ENCODE measurements at regions not wholly inside any gene's neighbourhood (a gene's known extent, or its start where the extent isn't known, plus 50 kb on each side); places are given as distances from the start of the nearest gene placed in this dataset.
"Not testable (repeated sequence)": the region's sequence is repeated elsewhere in the genome, so short reads cannot be mapped to it uniquely, and the experiment has no call there.

DNA sequence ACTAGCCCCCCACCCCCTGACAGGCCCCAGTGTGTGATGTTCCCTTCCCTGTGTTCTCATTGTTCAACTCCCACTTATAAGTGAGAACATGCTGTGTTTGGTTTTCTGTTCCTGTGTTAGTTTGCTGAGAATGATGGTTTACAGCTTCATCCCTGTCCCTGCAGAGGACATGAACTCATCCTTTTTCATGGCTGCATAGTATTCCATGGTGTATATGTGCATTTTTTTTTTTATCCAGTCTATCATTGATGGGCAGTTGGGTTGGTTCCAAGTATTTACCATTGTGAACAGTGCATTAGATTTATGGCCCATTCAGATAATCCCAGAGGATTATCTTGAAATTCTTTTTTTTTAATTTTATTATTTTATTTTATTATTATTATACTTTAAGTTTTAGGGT, 872.5 kb upstream of the ARRDC3 start:
- H3K9me3 ChIP-seq (ENCODE audit: control insufficient read depth, low read length); H2BK120ac ChIP-seq (ENCODE audit: low read depth, low read length); H3K36me3 ChIP-seq (ENCODE audit: control insufficient read depth in 1 of 2, insufficient read depth in 2 of 2, low read depth in 1 of 2, low read length in 2 of 2); H3K4me3 ChIP-seq (ENCODE audit: insufficient read depth in 1 of 2, low read depth in 1 of 2, low read length in 2 of 2); H3K27me3 ChIP-seq (ENCODE audit: control insufficient read depth in 1 of 2, insufficient read depth in 1 of 2, low read length in 2 of 2); H3K79me1 ChIP-seq (replicated peaks; ENCODE audit: low read length, poor library complexity, severe bottlenecking); H2BK12ac ChIP-seq (ENCODE audit: low read length in 2 of 2); H3K18ac ChIP-seq (ENCODE audit: low read depth in 1 of 2, low read length in 2 of 2); DNase-seq; H3K27ac ChIP-seq (ENCODE audit: low read length, poor library complexity, severe bottlenecking); H2BK5ac ChIP-seq (ENCODE audit: low read depth, low read length, poor library complexity, severe bottlenecking); H3K23ac ChIP-seq (ENCODE audit: low read length in 2 of 2); H4K91ac ChIP-seq (ENCODE audit: low read length); H2AFZ ChIP-seq (ENCODE audit: low read depth, low read length); H4K8ac ChIP-seq (ENCODE audit: low read length); H3K4me2 ChIP-seq (ENCODE audit: low read length, poor library complexity, severe bottlenecking); H2AK5ac ChIP-seq (ENCODE audit: low read length, severe bottlenecking); H3K4ac ChIP-seq (ENCODE audit: low read depth in 1 of 2, low read length in 2 of 2); H3K9ac ChIP-seq (ENCODE audit: low read length); H3K14ac ChIP-seq (ENCODE audit: low read length in 2 of 2); H3K4me1 ChIP-seq (ENCODE audit: control insufficient read depth, insufficient read depth, low read depth, low read length); H2BK15ac ChIP-seq (ENCODE audit: low read depth, poor library complexity, severe bottlenecking): not testable (repeated sequence)

DNA sequence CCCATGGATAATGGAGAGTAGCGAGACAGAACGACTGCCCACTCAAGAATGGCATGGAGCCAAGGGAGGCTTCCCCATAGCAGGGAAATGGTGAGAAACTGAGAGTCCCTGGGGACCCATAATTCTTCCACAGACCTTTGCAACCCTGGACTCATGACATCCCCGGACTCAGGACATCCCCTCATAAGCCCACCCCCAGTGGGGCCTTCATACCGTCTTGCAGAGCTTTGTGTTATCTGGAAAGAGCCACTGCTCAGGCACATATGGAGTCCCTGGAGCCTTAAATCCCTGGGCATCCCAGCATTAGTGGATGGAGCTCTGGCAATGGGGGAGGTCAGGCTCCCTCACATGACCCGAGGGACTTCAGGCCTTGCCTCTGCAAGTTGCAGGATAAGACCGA, 865.4 kb upstream of the ARRDC3 start:
- Histone ChIP-seq H3K14ac (ENCODE audit: low read length in 2 of 2) (no peak overlapping the region), H3K36me3 (ENCODE audit: control insufficient read depth in 1 of 2, insufficient read depth in 2 of 2, low read depth in 1 of 2, low read length in 2 of 2) (no peaks in the 10 kb centered on the region), H3K23ac (ENCODE audit: low read length in 2 of 2) (no peak overlapping the region), H4K8ac (ENCODE audit: low read length) (no peak overlapping the region), H3K4me2 (ENCODE audit: low read length, poor library complexity, severe bottlenecking) (no peak overlapping the region), H3K18ac (ENCODE audit: low read depth in 1 of 2, low read length in 2 of 2) (no peak overlapping the region), H3K4me1 (ENCODE audit: control insufficient read depth, insufficient read depth, low read depth, low read length) (no peaks in the 10 kb centered on the region), H4K91ac (ENCODE audit: low read length) (no peak overlapping the region), H2BK12ac (ENCODE audit: low read length in 2 of 2) (no peak overlapping the region), H2BK15ac (ENCODE audit: low read depth, poor library complexity, severe bottlenecking) (no peak overlapping the region), H3K27ac (ENCODE audit: low read length, poor library complexity, severe bottlenecking) (no peak overlapping the region), H3K9ac (ENCODE audit: low read length) (no peak overlapping the region), H3K9me3 (ENCODE audit: control insufficient read depth, low read length) (peaks cover 14% of the 10 kb centered on the region), H3K4ac (ENCODE audit: low read depth in 1 of 2, low read length in 2 of 2) (no peak overlapping the region), H2AFZ (ENCODE audit: low read depth, low read length) (no peak overlapping the region), H2AK5ac (ENCODE audit: low read length, severe bottlenecking) (no peak overlapping the region), H2BK120ac (ENCODE audit: low read depth, low read length) (no peak overlapping the region), H3K27me3 (ENCODE audit: control insufficient read depth in 1 of 2, insufficient read depth in 1 of 2, low read length in 2 of 2) (no peaks in the 10 kb centered on the region), H3K79me1 (replicated peaks; ENCODE audit: low read length, poor library complexity, severe bottlenecking) (no peaks in the 10 kb centered on the region), H2BK5ac (ENCODE audit: low read depth, low read length, poor library complexity, severe bottlenecking) (no peak overlapping the region), H3K4me3 (ENCODE audit: insufficient read depth in 1 of 2, low read depth in 1 of 2, low read length in 2 of 2) (no peak overlapping the region)
- DNase-seq, result no peak
- WGBS, result 81% methylated on average over 6 of the region's 6 CpGs

DNA sequence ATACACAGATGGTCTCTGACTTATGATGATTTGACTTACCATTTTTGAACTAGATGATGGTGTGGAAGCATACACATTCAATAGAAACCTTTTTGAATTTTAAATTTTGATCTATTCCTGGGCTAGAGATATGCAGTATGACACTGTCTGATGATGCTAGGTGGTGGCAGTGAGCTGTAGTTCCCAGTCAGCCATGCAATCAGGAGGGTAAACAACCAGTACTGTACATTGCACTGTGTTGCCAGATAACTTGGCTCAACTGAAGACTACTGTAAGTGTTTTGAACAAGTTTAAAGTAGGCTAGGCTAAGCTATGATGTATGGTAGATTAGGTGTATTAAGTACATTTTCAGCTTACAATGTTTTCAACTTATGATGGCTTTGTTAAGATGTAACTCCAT, 859.1 kb upstream of the ARRDC3 start:
- no peak overlapping the region for H2AFZ ChIP-seq (ENCODE audit: low read depth, low read length)
- no peak overlapping the region for H2AK5ac ChIP-seq (ENCODE audit: low read length, severe bottlenecking)
- H3K27me3 ChIP-seq (ENCODE audit: control insufficient read depth in 1 of 2, insufficient read depth in 1 of 2, low read length in 2 of 2), result no peaks in the 10 kb centered on the region
- H3K9me3 ChIP-seq (ENCODE audit: control insufficient read depth, low read length), result no peaks in the 10 kb centered on the region
- H2BK15ac ChIP-seq (ENCODE audit: low read depth, poor library complexity, severe bottlenecking), result no peak overlapping the region
- H2BK5ac ChIP-seq (ENCODE audit: low read depth, low read length, poor library complexity, severe bottlenecking), result no peak overlapping the region
- H3K23ac ChIP-seq (ENCODE audit: low read length in 2 of 2), result no peak overlapping the region
- no peak overlapping the region for H2BK12ac ChIP-seq (ENCODE audit: low read length in 2 of 2)
- no peak overlapping the region for H4K91ac ChIP-seq (ENCODE audit: low read length)
- peaks cover 2% of the 10 kb centered on the region for H3K4me1 ChIP-seq (ENCODE audit: control insufficient read depth, insufficient read depth, low read depth, low read length)
- no peak overlapping the region for H3K27ac ChIP-seq (ENCODE audit: low read length, poor library complexity, severe bottlenecking)
- H3K9ac ChIP-seq (ENCODE audit: low read length), result no peak overlapping the region
- H4K8ac ChIP-seq (ENCODE audit: low read length), result no peak overlapping the region
- H2BK120ac ChIP-seq (ENCODE audit: low read depth, low read length), result no peak overlapping the region
- no peak overlapping the region for H3K4me3 ChIP-seq (ENCODE audit: insufficient read depth in 1 of 2, low read depth in 1 of 2, low read length in 2 of 2)
- H3K36me3 ChIP-seq (ENCODE audit: control insufficient read depth in 1 of 2, insufficient read depth in 2 of 2, low read depth in 1 of 2, low read length in 2 of 2), result no peaks in the 10 kb centered on the region
- H3K18ac ChIP-seq (ENCODE audit: low read depth in 1 of 2, low read length in 2 of 2), result no peak overlapping the region
- DNase-seq, result no peak
- H3K14ac ChIP-seq (ENCODE audit: low read length in 2 of 2), result no peak overlapping the region
- no peak overlapping the region for H3K4ac ChIP-seq (ENCODE audit: low read depth in 1 of 2, low read length in 2 of 2)
- no peak overlapping the region for H3K4me2 ChIP-seq (ENCODE audit: low read length, poor library complexity, severe bottlenecking)
- H3K79me1 ChIP-seq (replicated peaks; ENCODE audit: low read length, poor library complexity, severe bottlenecking), result no peaks in the 10 kb centered on the region

DNA sequence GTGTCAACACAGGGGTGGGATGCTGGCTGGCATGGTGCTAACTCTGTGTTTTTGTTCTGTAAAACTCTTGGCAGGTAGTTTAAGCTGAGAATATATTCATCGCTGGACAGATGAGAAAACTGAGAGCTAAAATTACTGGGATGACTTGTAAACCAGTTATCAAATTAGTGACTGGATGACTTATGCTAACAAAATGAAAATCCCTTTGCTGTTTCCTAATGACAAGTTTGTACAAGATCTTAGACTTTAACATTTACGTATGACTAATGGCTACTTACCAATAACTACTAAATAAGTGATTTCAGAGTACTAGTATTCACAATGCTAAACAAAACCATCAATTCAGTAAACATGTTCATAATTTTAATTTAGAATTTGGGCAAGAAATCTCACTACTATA, 854.8 kb upstream of the ARRDC3 start:
- no peaks in the 10 kb centered on the region for H3K36me3 ChIP-seq (ENCODE audit: control insufficient read depth in 1 of 2, insufficient read depth in 2 of 2, low read depth in 1 of 2, low read length in 2 of 2)
- no peak overlapping the region for H2BK12ac ChIP-seq (ENCODE audit: low read length in 2 of 2)
- no peak overlapping the region for H3K14ac ChIP-seq (ENCODE audit: low read length in 2 of 2)
- WGBS, result 100% methylated on average over 2 of the region's 2 CpGs
- no peak overlapping the region for H3K4me2 ChIP-seq (ENCODE audit: low read length, poor library complexity, severe bottlenecking)
- no peak overlapping the region for H3K23ac ChIP-seq (ENCODE audit: low read length in 2 of 2)
- H2AK5ac ChIP-seq (ENCODE audit: low read length, severe bottlenecking), result no peak overlapping the region
- no peaks in the 10 kb centered on the region for H3K79me1 ChIP-seq (replicated peaks; ENCODE audit: low read length, poor library complexity, severe bottlenecking)
- no peak overlapping the region for H4K91ac ChIP-seq (ENCODE audit: low read length)
- no peaks in the 10 kb centered on the region for H3K27me3 ChIP-seq (ENCODE audit: control insufficient read depth in 1 of 2, insufficient read depth in 1 of 2, low read length in 2 of 2)
- H2BK120ac ChIP-seq (ENCODE audit: low read depth, low read length), result no peak overlapping the region
- H3K4me1 ChIP-seq (ENCODE audit: control insufficient read depth, insufficient read depth, low read depth, low read length), result peaks cover 2% of the 10 kb centered on the region
- no peaks in the 10 kb centered on the region for H3K9me3 ChIP-seq (ENCODE audit: control insufficient read depth, low read length)
- no peak overlapping the region for H2AFZ ChIP-seq (ENCODE audit: low read depth, low read length)
- H3K4me3 ChIP-seq (ENCODE audit: insufficient read depth in 1 of 2, low read depth in 1 of 2, low read length in 2 of 2), result no peak overlapping the region
- no peak overlapping the region for H2BK15ac ChIP-seq (ENCODE audit: low read depth, poor library complexity, severe bottlenecking)
- no peak overlapping the region for H3K4ac ChIP-seq (ENCODE audit: low read depth in 1 of 2, low read length in 2 of 2)
- H2BK5ac ChIP-seq (ENCODE audit: low read depth, low read length, poor library complexity, severe bottlenecking), result no peak overlapping the region
- no peak overlapping the region for H3K9ac ChIP-seq (ENCODE audit: low read length)
- H4K8ac ChIP-seq (ENCODE audit: low read length), result no peak overlapping the region
- no peak for DNase-seq
- no peak overlapping the region for H3K18ac ChIP-seq (ENCODE audit: low read depth in 1 of 2, low read length in 2 of 2)
- H3K27ac ChIP-seq (ENCODE audit: low read length, poor library complexity, severe bottlenecking), result no peak overlapping the region
